ENCODE measurements at regions not wholly inside any gene's neighbourhood (a gene's known extent, or its start where the extent isn't known, plus 50 kb on each side); places are given as distances from the start of the nearest gene placed in this dataset.

GRCh38 chr12:92034858-92035401 is 110.7 kb downstream of the BTG1 start:
- in situ Hi-C loops (cut with HindIII; ENCODE audit: low sequenced_read_pairs): loop anchor here (5.0 kb wide), 1 partner anchor 42 kb away; no protein-coding TSS in a partner anchor

GRCh38 chr12:92034083-92034482 is 111.6 kb downstream of the BTG1 start:
- in situ Hi-C loops (cut with HindIII; ENCODE audit: low sequenced_read_pairs): loop anchor here (5.0 kb wide), 1 partner anchor 43 kb away; no protein-coding TSS in a partner anchor

- in situ Hi-C loops (cut with HindIII; ENCODE audit: low sequenced_read_pairs): loop anchor here (5.0 kb wide), 1 partner anchor 44 kb away; no protein-coding TSS in a partner anchor
Measured at GRCh38 chr12:92032965-92033364, 112.7 kb downstream of the BTG1 start.

GRCh38 chr12:92032101-92032500 is 113.5 kb downstream of the BTG1 start:
- in situ Hi-C loops (cut with HindIII; ENCODE audit: low sequenced_read_pairs): loop anchor here (5.0 kb wide), 1 partner anchor 45 kb away; no protein-coding TSS in a partner anchor

- in situ Hi-C loops (cut with HindIII; ENCODE audit: low sequenced_read_pairs): loop anchor here (5.0 kb wide), 1 partner anchor 47 kb away; no protein-coding TSS in a partner anchor
Measured at GRCh38 chr12:92030618-92031017, 115.0 kb downstream of the BTG1 start.

- in situ Hi-C loops (cut with HindIII; ENCODE audit: low sequenced_read_pairs): loop anchor here (5.0 kb wide), 1 partner anchor 47 kb away; no protein-coding TSS in a partner anchor
Measured at GRCh38 chr12:92029902-92030586, 115.6 kb downstream of the BTG1 start.

GRCh38 chr12:92029136-92029535 is 116.5 kb downstream of the BTG1 start:
- in situ Hi-C loops (cut with HindIII; ENCODE audit: low sequenced_read_pairs): no loop called here

GRCh38 chr12:92028441-92028709 is 117.3 kb downstream of the BTG1 start:
- in situ Hi-C loops (cut with HindIII; ENCODE audit: low sequenced_read_pairs): no loop called here

GRCh38 chr12:92027701-92028440 is 117.8 kb downstream of the BTG1 start:
- in situ Hi-C loops (cut with HindIII; ENCODE audit: low sequenced_read_pairs): no loop called here

GRCh38 chr12:92027243-92027642 is 118.4 kb downstream of the BTG1 start:
- in situ Hi-C loops (cut with HindIII; ENCODE audit: low sequenced_read_pairs): no loop called here

- in situ Hi-C loops (cut with HindIII; ENCODE audit: low sequenced_read_pairs): no loop called here
Measured at GRCh38 chr12:92025462-92026207, 120.0 kb downstream of the BTG1 start.

GRCh38 chr12:92022093-92022492 is 123.6 kb downstream of the BTG1 start:
- in situ Hi-C loops (cut with HindIII; ENCODE audit: low sequenced_read_pairs): no loop called here

- in situ Hi-C loops (cut with HindIII; ENCODE audit: low sequenced_read_pairs): no loop called here
Measured at GRCh38 chr12:92021666-92022035, 124.0 kb downstream of the BTG1 start.

GRCh38 chr12:92020983-92021665 is 124.5 kb downstream of the BTG1 start:
- in situ Hi-C loops (cut with HindIII; ENCODE audit: low sequenced_read_pairs): no loop called here

- in situ Hi-C loops (cut with HindIII; ENCODE audit: low sequenced_read_pairs): no loop called here
Measured at GRCh38 chr12:92019491-92020277, 126.0 kb downstream of the BTG1 start.

- in situ Hi-C loops (cut with HindIII; ENCODE audit: low sequenced_read_pairs): no loop called here
Measured at GRCh38 chr12:92012691-92013090, 133.0 kb downstream of the BTG1 start.

GRCh38 chr12:92010853-92011701 is 134.6 kb downstream of the BTG1 start:
- in situ Hi-C loops (cut with HindIII; ENCODE audit: low sequenced_read_pairs): no loop called here

- in situ Hi-C loops (cut with HindIII; ENCODE audit: low sequenced_read_pairs): no loop called here
Measured at GRCh38 chr12:92010368-92010767, 135.3 kb downstream of the BTG1 start.

- in situ Hi-C loops (cut with HindIII; ENCODE audit: low sequenced_read_pairs): loop anchor here (5.0 to 10.0 kb wide), 2 partner anchors 39 to 194 kb away; no protein-coding TSS in a partner anchor
Measured at GRCh38 chr12:92008345-92008744, 137.3 kb downstream of the BTG1 start.

All from DLD1 (cell line).